GM18858 (cell line): ENCODE measurements at regions not wholly inside any gene's neighbourhood (a gene's known extent, or its start where the extent isn't known, plus 50 kb on each side); places are given as distances from the start of the nearest gene placed in this dataset.
A peak's percentile ranks its signal among the peaks of the same experiment; 100 is the strongest.
"Not testable (repeated sequence)": the region's sequence is repeated elsewhere in the genome, so short reads cannot be mapped to it uniquely, and the experiment has no call there.

Source experiments
- ATAC-seq: cut with Tn5 transposase; IDR thresholded peaks from one replicate; pipeline ENCODE4 v1.9.1; 2021; ENCODE audit not compliant: unreplicated experiment

DNA sequence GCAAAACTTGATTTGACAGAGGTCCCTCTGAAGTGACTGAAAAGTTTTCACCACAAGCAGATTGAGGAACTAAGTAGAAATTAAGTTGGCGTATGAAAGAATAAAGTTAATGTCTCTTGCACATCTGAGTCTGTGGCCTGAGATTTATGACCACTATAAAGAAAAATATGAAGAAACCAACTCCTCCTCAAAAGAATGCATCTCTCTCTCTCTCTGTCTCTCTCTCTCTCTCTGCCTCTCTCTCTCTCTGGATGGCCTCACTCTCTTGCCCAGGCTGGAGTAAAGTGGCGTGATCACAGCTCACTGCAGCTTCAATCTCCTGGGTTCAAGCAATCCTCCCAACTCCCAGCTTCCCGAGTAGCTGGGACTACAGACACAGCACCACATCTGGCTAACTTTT lies 55.2 kb downstream of the RPL22L1 start:
- no peak for ATAC-seq

DNA sequence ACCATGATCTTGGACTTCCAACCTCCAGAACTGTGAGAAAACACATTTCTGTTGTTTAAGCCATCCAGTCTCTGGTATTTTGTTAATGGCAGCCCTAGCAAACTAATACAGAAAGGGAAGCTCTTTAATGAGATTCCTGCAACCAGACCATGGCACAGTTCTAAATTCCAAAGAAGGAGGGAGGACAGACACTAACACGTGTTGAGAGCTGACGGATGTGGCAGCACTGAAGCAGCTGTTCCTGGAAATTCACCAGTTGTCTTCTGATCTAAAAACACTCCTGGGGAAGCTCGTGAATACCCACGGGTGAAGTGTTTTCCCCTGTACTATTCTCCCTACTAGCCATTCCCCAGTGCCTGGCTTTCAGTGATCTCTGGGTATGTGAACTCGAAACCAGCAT lies 56.7 kb downstream of the RPL22L1 start:
- ATAC-seq = no peak

DNA sequence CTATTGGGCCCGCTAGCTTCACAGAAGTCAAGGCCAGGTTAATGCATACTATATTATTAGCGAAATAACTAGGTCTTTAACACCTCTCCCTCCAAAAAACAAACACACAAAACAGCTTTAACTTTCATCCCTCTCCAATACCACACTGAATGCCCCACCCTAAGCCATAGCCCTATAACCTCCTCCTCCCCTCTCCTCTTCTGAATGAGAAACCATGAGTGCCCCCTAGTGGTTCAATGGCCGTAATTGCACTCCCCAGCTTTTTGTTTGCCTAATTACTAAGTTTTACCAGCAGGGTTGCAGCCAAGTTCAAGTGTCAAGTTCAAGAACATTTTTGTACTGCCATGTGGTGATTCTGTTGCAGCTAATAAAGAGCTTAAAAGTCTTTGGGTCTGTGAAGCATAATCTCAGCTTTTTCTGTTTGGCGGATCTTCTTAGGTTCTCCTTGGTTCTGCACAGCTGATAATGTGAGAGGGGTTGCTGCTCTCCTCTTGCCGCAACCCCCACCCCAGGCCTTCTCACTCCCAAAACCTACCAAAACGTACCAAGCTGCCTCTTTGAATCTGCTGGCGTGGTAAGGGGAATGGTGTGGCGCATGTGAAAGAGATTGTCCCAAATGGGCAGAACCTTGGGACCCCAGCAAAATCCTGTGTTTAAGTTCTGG lies 57.9 kb downstream of the RPL22L1 start:
- ATAC-seq = no peak

DNA sequence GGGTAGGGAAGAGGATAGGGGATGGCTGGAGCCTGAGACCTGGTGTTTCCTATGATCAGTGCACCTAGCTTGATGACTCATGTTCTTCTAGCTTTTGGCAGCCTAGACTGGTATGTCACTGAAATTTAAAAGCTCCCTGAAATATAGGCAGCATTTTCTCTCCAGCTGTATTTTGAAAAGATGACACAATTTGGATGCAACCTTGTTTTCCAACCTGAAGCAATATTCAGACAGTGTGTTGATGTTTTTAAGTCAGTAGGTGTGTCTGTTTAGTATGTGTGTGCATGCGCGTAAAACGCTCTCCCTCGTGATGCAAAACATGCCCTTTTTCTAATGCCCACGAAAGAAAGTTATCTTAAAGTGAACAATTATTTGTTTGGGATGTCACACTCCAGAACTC lies 58.5 kb downstream of the RPL22L1 start:
- no peak for ATAC-seq

DNA sequence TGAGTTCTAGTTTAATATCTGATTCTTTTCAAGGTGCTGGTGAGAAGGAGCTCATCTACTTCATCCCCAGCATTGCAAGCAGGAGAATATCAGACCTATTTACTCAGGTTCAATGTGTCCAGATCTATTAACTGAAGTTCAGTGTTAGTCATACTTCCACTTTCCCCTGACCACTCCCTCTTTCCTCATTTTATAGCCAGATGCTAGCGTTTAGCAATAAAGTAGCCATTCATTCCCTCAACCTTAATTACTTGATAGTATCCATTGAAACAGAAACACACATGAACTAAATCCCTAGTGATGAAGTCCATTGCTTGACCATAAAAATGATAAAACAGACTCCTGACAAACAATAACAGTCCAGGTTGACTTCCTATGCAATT lies 60.0 kb downstream of the RPL22L1 start:
- ATAC-seq = no peak

DNA sequence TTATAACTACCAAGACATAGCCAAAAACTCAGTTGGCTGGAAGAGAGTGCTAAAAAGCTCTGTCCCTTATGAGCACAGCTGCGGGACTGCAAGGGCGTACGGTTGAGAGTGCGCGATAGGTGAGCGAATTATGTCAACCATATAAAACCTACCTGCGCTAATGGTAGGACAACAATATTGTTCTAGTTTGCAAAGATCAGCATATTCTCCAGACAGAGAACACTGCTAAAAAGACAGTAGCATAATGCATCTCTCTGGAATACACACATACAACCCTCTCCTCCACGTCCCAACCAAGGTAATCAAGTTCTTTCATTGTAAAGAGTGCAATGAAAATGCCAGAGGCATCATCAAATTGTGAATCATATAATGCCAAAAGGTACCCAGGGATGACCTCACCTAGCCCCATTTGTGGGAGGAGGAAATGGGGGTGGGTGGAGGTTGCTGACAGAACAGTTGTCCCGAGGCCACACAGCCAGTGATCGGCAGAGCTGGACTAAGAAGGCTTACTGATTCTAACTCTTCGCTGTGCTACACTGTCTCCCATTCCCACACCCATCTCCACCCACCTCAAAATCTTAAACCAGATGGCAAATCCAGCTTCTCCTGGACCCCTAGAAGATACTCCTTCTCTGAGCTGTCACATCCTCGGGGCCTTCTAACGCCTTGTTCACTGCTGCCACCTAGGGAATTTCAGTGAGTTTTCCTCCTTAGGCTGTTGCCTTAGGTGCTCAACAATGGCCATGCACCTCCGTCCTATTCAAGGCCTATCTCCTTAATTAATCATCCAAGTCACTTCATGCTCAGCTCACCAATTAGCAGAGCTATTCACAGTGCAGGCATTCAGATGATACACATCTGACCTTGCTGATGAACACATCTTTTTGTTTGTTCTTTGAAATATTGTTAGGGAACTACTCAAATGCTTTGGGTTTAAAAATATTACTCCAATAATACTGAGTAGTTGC lies 60.7 kb downstream of the RPL22L1 start:
- ATAC-seq = peak; percentile 42

DNA sequence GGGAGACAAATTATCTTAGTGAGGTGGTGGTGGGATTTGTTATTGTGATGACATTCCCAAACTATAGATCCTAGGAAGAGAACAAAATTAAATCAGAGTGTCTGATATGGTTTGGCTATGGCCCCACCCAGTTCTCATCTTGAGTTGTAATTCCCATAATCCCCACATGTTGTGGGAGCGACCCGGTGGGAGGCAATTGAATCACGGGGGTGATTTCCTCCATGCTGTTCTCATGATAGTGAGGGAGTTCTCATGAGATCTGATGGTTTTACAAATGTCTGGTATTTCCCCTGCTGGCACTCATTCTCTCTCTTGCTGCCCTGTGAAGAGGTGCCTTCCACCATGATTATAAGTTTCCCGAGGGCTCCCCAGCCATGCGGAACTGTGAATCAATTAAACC lies 62.0 kb downstream of the RPL22L1 start:
- no peak for ATAC-seq

DNA sequence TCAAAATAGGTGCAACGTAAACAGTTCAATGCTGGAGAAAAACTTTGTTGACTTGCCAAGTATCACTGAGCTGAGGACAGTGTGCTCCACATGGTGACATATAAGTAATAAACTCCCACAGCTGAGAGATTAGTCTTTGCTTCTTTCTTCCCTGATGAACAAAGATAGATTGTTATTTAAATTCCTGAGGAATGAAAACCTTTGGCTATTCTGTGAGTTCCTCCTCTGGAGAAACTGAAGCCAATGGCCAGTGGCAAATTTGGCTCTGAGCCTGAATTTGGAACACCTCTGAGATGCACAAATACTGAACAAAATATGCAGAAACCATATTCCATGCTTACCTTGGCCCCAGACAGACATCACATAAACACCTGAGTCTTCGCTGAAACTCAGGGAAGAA lies 63.3 kb downstream of the RPL22L1 start:
- ATAC-seq = no peak

DNA sequence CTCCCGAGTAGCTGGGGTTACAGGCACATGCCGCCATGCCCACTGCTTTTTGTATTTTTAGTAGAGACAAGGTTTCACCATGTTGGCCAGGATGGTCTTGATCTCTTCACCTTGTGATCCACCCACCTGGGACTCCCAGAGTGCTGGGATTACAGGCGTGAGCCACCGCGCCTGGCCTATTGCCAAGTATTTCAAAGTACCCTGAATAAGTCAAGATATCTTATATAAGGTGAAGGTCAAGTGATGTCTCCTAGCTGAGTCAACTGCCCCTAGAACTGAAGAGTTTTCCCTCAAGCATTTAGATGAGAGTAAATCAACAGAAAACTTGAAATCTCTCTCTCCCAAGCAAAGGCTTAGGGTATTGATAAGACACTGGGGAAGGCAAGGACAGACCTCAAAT lies 63.9 kb downstream of the RPL22L1 start:
- ATAC-seq = no peak

DNA sequence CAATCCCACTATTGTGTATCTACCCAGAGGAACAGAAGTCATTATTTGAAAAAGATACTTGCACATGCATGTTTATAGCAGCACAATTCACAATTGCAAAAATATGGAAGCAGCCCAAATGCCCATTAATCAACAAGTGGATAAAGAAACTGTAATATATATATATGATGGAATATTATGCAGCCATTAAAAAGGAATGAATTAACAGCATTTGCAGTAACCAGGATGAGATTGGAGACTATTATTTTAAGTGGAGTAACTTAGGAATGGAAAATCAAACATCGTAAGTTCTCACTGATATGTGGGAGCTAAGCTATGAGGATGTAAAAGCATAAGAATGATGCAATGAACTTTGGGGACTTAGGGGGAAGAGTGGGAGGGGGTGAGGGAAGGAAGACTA lies 64.7 kb downstream of the RPL22L1 start:
- ATAC-seq = not testable (repeated sequence)

DNA sequence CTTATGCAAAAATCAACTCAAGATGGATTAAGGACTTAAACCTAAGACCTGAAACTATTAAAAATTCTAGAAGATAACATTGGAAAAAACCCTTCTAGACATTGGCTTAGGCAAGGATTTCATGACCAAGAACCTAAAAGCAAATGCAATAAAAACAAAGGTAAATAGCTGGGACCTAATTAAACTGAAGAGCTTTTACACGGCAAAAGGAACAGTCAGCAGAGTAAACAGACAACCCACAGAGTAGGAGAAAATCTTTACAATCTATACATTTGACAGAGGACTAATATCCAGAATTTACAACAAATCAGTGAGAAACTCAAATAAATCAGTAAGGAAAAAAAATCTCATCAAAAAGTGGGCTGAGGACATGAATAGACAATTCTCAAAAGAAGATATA lies 65.4 kb downstream of the RPL22L1 start:
- not testable (repeated sequence) for ATAC-seq

DNA sequence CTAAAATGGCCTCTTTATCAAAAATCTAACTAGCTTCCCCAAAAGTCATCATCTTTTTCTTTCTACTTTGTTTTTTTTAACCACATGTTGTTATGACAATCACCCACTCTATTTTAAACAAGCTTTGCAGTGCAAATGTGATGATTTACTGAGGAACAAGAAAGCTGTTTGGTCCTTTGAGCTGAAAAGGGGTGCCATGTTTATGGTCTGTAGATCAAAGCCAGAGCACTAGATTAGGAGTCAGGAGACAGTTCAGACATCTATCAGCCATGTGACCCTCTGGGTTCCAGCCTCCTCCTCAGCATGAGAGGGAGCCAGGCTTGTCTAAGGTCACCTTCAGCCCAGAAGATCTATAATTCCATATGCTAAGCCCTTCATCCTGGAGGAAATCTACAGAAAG lies 65.9 kb downstream of the RPL22L1 start:
- no peak for ATAC-seq

DNA sequence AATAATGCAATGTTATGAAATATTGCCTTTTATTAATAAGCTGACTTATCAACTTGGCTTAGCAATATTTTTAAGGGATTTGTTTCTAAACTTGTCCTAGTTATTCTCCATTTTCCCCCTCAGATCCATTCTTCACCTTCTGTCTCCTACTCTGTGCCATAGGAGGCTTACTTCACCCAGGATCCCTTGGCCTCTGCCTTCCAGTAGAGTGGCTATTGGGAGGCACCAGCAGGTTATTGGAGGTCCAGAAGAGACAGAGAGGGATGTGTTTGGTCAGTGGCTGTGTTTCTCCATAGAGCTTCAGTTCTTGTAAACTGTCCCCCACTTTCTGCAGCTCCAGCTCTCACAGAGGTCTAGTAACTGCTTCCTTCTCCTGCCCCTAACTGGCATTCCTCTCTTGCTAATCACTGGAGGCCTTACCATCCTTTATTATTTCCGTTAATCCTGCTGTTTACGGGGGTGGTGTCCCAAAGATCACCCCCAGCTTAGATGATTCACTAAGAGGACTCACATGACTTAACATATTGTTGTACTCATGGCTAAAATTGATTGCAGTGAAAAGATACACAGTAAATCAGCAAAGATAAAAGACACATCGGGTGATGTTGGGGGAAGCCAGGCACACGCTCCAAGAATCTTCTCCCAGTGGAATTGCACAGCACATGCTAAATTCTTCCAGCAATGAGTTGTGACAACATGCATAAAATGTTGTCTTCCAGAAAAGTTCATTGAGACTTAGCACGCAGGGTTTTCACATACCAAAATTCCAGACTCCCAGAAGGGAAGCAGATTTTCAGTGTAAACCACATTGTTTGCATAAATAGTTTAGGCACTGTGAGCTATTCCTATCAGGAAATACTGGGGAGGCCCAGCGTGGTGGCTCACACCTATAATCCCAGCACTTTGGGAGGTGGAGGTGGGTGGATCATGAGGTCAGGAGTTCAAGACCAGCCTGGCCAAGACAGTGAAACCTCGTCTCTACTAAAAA lies 67.5 kb downstream of the RPL22L1 start:
- no peak for ATAC-seq

DNA sequence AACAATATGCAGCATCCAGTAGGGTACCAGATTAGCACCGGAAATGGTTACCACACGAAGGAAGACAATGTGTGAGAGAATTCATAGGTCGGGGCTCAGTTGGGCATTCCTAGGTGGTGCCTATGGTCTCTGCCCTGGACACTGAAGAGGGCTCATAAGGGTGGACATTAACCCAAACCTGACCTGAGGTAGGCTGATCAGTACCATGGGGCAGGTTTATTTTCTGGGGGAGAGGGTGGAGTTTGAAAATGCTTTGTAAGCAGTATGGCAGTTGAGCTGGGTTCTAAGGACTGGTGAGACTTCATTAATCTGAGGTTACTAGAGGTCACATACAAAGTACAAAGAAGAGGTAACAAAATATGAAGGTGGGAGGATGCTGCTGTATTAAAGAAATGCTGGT lies 68.4 kb downstream of the RPL22L1 start:
- no peak for ATAC-seq

DNA sequence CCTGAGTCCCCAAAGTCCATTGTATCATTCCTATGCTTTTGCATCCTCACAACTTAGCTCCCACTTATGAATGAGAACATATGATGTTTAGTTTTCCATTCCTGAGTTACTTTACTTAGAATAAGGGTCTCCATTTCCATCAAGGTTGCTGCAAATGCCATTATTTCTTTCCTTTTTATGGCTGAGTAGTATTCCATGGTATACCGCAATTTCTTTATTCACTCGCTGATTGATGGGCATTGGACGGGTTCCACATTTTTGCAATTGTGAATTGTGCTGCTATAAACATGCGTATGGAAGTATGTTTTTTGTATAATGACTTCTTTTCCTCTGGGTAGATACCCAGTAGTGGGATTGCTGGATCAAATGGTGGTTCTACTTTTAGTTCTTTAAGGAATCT lies 69.7 kb downstream of the RPL22L1 start:
- ATAC-seq = not testable (repeated sequence)

DNA sequence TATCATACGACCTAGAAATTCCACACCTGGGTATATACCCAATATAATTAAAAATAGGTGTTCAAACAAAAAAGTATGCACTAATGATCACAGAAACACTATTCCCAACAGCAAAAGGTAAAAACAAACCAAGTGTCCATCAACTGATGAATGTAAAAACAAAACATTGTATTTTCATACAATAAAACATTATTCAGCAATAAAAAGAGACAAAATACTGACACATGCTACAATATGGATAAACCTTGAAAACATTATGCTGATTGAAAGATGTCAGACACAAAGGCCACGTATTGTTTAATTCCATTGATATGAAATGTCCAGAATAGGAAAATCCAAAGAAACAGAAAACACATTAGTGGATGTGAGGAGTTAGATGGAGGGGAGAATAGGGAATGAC lies 71.0 kb downstream of the RPL22L1 start:
- no peak for ATAC-seq

DNA sequence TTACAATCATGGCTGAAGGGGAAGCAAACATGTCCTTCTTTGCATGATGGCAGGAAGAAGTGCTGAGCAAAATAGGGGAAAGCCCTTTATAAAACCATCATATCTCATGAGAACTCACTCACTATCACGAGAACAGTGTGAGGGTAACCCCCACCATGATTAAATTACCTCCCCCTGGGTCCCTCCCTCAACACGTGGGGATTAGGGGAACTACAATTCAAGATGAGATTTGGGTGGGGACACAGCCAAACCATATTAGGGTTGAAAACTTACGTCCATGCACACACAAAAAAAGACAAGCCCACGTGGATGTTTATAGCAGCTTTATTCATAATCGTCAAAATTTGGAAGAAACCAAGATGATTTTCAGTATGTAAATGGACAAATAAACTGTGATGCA lies 72.3 kb downstream of the RPL22L1 start:
- no peak for ATAC-seq

DNA sequence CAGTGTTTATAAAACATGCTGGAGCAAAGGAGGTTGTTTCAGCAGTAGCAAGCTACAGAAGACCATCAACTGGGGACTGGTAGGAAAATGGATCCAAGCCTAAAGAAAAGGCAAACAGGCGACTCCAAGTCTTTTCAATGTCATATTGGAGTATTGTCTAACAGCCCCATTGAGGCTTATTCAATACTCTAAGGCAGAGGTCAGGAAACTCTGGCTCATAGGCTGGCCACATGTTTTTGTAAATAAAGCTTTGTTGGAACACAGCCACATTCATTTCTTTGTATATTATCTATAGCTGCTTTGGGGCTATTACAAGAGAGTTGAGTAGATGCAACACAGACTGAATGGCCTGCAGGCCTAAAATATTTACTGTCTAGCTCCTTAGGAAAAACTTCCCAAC lies 77.5 kb downstream of the RPL22L1 start:
- ATAC-seq = no peak

DNA sequence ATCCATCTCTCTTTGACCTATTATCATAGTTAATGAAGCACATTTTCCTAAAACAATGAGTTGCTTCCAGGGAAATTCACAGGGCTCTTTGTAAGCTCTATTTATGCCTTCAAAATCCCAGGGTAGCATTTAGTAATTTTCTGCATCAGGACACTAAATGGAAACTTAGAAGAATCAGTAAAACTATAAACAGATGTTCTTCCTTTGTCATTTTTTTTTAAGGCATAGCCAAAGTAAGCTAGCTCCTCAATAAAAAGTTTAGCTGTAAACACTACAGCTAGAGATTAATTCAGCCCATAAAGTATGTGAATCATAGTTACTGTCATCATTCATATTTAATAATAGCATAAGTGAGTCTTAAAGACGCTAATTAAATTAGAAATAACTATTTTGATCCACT lies 79.3 kb downstream of the RPL22L1 start:
- no peak for ATAC-seq

DNA sequence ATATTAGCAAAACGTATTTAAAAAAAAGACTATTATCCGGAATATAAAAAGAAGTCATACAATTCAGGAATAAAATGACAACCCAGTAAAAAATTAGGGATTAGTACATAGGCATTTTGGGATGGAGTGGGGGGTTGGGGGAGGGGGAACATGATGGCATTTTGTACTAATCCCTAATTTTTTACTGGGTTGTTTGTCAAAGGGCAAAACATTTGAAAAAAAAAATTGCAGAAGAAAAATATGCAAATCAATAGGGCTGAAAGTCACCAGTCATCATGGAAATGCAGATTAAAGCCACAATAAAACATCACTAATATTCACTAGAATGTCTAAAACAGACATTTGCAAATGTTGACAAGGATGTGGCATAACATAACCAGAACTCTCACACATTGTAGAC lies 82.5 kb downstream of the RPL22L1 start:
- ATAC-seq = no peak

DNA sequence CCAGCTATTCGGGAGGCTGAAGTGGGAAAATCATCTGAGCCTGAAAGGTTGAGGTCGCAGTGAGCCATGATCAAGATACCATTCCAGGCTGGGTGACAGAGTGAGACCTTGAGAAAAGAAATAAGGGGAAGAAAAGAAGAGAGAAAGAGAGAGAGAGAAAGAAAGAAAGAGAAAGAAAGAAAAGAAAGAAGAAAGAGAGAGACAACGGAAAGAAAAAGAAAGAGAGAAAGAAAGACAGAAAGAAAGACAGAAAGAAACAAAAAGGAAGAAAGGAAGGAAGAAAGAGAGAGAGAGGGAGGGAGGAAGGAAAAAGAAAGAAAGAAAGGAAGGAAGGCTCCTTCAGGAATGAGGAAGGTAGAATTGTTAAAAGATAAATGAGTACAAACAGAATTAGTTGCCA lies 84.5 kb downstream of the RPL22L1 start:
- no peak for ATAC-seq
